Prostate gland (tissue), 2 donors: ENCODE measurements at regions not wholly inside any gene's neighbourhood (a gene's known extent, or its start where the extent isn't known, plus 50 kb on each side); places are given as distances from the start of the nearest gene placed in this dataset.
A peak's percentile ranks its signal among the peaks of the same experiment; 100 is the strongest.

Experiments
- DNase-seq: peaks from one replicate; pipeline ENCODE4 v3.0.0-alpha.2; 2019; ENCODE audit warnings: low spot score
- H3K27ac ChIP-seq, 2 donors: fragments of 200-600 bp; sonication (generic); 2 replicates each; pipeline ENCODE4 v1.5.1; 2017 to 2019
- H3K27me3 ChIP-seq: fragments of 200-600 bp; sonication (generic); replicated peaks from 2 replicates; pipeline ENCODE4 v1.5.1; 2019; ENCODE audit not compliant: insufficient read depth
- H3K36me3 ChIP-seq, 2 donors: fragments of 200-600 bp; sonication (generic); 1 replicate in 1 of 2; 2 replicates in 1 of 2; pipeline versions ENCODE4 v1.5.1 to v1.8.1; 2017 to 2019
- H3K4me1 ChIP-seq: fragments of 200-600 bp; sonication (generic); replicated peaks from 2 replicates; pipeline ENCODE4 v1.5.1; 2019
- H3K4me3 ChIP-seq, 2 donors: fragments of 200-600 bp; sonication (generic); 2 replicates each; pipeline ENCODE4 v1.5.1; 2017 to 2019
- H3K9me3 ChIP-seq: fragments of 200-600 bp; sonication (generic); 2 replicates; pipeline ENCODE4 v1.5.1; 2017
- CTCF ChIP-seq, 4 experiments: fragments of 200-600 bp in 2 of 4; fragments of 450-650 bp in 2 of 4; sonication (generic) in 2 of 4; IDR thresholded peaks; 1 replicate in 3 of 4; 2 replicates in 1 of 4; pipeline ENCODE4 v1.5.1; 2016 to 2019; ENCODE audit warnings: antibody characterized with exemption in 4 of 4, mild to moderate bottlenecking in 2 of 4, moderate library complexity in 2 of 4
- POLR2A ChIP-seq: fragments of 450-650 bp; IDR thresholded peaks from one replicate; pipeline ENCODE4 v1.6.1; 2016; ENCODE audit warnings: antibody characterized with exemption, mild to moderate bottlenecking
- POLR2AphosphoS5 ChIP-seq: sonication (generic); formaldehyde crosslinking; IDR thresholded peaks from one replicate; pipeline ENCODE4 v1.6.1; 2017; ENCODE audit warnings: antibody characterized with exemption
- WGBS: methylation state at CpG from one replicate; pipeline ENCODE4 v1.1.5; 2018; 5-methylcytosine and 5-hydroxymethylcytosine counted together
- intact Hi-C: fragments of 100-400 bp; cut with DNase I; formaldehyde crosslinking; loops from one replicate; pipeline ENCODE4 v1.14.2; 2022

GRCh38 chr20:39117491-39117890 lies 155.3 kb downstream of the DHX35 start:
- intact Hi-C loops = no loop called here
- TF ChIP-seq POLR2AphosphoS5 (no peak), CTCF (IDR thresholded peaks at IDR 0.05) (no peak), POLR2A (no peak)

GRCh38 chr20:39116020-39116419 lies 153.9 kb downstream of the DHX35 start:
- Histone ChIP-seq H3K9me3 (no peaks in the 10 kb centered on the region), H3K4me1 (no peaks in the 10 kb centered on the region), H3K27ac (no peak overlapping the region), H3K36me3 (no peaks in the 10 kb centered on the region), H3K27me3 (no peaks in the 10 kb centered on the region), H3K4me3 (no peak overlapping the region)
- TF ChIP-seq POLR2A (no peak), POLR2AphosphoS5 (no peak), CTCF (IDR thresholded peaks at IDR 0.05) (no peak)
- no peak for DNase-seq
- WGBS = 90% methylated on average over 2 of the region's 2 CpGs
- intact Hi-C loops = no loop called here

More at GRCh38 chr20:39117491-39117890, 155.3 kb downstream of the DHX35 start:
- Histone ChIP-seq H3K9me3 (no peaks in the 10 kb centered on the region), H3K27ac (no peak overlapping the region), H3K27me3 (no peaks in the 10 kb centered on the region), H3K4me3 (no peak overlapping the region), H3K36me3 (no peaks in the 10 kb centered on the region), H3K4me1 (no peaks in the 10 kb centered on the region)
- DNase-seq = no peak

GRCh38 chr20:39112178-39112743 lies 150.1 kb downstream of the DHX35 start:
- Histone ChIP-seq H3K4me1 (no peaks in the 10 kb centered on the region), H3K27me3 (peaks cover 14% of the 10 kb centered on the region), H3K27ac (no peak overlapping the region), H3K9me3 (no peaks in the 10 kb centered on the region), H3K36me3 (no peaks in the 10 kb centered on the region), H3K4me3 (no peak overlapping the region)
- peak in 3 of 4 experiments; percentile 47 to 67 (median 54) for TF ChIP-seq CTCF (IDR thresholded peaks at IDR 0.05)
- TF ChIP-seq POLR2A = no peak
- TF ChIP-seq POLR2AphosphoS5 = no peak
- intact Hi-C loops = no loop called here
- peak; percentile 29 for DNase-seq
- WGBS = 31% methylated on average over 9 of the region's 9 CpGs

GRCh38 chr20:39111359-39112177 lies 149.4 kb downstream of the DHX35 start:
- Histone ChIP-seq H3K4me3 (no peak overlapping the region), H3K9me3 (no peaks in the 10 kb centered on the region), H3K27me3 (peaks cover 14% of the 10 kb centered on the region), H3K27ac (no peak overlapping the region), H3K4me1 (no peaks in the 10 kb centered on the region), H3K36me3 (no peaks in the 10 kb centered on the region)
- no peak for TF ChIP-seq POLR2A
- no peak for TF ChIP-seq CTCF (IDR thresholded peaks at IDR 0.05)
- TF ChIP-seq POLR2AphosphoS5 = no peak
- WGBS = 13% methylated on average over 4 of the region's 4 CpGs
- intact Hi-C loops = no loop called here
- DNase-seq = no peak

- peaks cover 14% of the 10 kb centered on the region for H3K27me3 ChIP-seq
- intact Hi-C loops = no loop called here
Measured at GRCh38 chr20:39110819-39111136, 148.6 kb downstream of the DHX35 start.

More at GRCh38 chr20:39110819-39111136, 148.6 kb downstream of the DHX35 start:
- TF ChIP-seq CTCF (IDR thresholded peaks at IDR 0.05) = no peak
- TF ChIP-seq POLR2A = no peak
- no peaks in the 10 kb centered on the region for H3K36me3 ChIP-seq
- no peak overlapping the region for H3K27ac ChIP-seq
- H3K4me3 ChIP-seq = no peak overlapping the region
- no peaks in the 10 kb centered on the region for H3K4me1 ChIP-seq
- DNase-seq = no peak
- H3K9me3 ChIP-seq = no peaks in the 10 kb centered on the region
